ENCODE measurements at regions not wholly inside any gene's neighbourhood (a gene's known extent, or its start where the extent isn't known, plus 50 kb on each side); places are given as distances from the start of the nearest gene placed in this dataset.

DNA sequence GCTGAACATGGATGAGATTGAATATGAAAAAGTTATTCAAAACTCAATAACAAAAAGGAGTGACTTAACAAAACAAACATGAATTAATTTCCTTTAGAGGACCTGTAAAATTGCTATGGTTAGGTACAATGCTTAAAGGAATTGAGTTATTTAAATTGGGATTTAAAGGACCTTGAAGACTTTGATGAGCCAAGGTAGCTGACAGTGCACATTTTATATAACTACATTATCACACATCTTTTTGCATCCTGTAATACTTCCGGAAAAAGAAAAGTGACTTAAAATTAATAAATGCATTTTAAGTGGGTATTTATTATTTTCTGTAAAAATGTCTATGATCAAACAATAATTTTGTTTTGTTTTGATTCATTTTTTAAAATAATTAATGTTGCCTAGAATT is 964.8 kb upstream of the SLIT2 start:
- no peak for TF ChIP-seq POLR2AphosphoS5 (IDR thresholded peaks at IDR 0.05)
- TF ChIP-seq, protein P1, sequence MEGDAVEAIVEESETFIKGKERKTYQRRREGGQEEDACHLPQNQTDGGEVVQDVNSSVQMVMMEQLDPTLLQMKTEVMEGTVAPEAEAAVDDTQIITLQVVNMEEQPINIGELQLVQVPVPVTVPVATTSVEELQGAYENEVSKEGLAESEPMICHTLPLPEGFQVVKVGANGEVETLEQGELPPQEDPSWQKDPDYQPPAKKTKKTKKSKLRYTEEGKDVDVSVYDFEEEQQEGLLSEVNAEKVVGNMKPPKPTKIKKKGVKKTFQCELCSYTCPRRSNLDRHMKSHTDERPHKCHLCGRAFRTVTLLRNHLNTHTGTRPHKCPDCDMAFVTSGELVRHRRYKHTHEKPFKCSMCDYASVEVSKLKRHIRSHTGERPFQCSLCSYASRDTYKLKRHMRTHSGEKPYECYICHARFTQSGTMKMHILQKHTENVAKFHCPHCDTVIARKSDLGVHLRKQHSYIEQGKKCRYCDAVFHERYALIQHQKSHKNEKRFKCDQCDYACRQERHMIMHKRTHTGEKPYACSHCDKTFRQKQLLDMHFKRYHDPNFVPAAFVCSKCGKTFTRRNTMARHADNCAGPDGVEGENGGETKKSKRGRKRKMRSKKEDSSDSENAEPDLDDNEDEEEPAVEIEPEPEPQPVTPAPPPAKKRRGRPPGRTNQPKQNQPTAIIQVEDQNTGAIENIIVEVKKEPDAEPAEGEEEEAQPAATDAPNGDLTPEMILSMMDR (IDR thresholded peaks at IDR 0.05 in 8 of 11, conservative IDR thresholded peaks at IDR 0.05 in 3 of 11), result no peak
- TF ChIP-seq POLR2A (IDR thresholded peaks at IDR 0.05), result no peak
